ENCODE measurements at regions not wholly inside any gene's neighbourhood (a gene's known extent, or its start where the extent isn't known, plus 50 kb on each side); places are given as distances from the start of the nearest gene placed in this dataset.

GRCh38 chr14:101406921-101407320, 154.4 kb upstream of the DIO3 start:
- CTCF ChIA-PET = no interaction called here
- BruUV-seq (replicated peaks) = no TSS peak
- RAD21 ChIA-PET (ENCODE audit: low non-redundant PET in 1 of 2, low total read pairs in 2 of 2, uncharacterized antibody in 2 of 2, unreplicated experiment in 2 of 2) = no interaction called here

DNA sequence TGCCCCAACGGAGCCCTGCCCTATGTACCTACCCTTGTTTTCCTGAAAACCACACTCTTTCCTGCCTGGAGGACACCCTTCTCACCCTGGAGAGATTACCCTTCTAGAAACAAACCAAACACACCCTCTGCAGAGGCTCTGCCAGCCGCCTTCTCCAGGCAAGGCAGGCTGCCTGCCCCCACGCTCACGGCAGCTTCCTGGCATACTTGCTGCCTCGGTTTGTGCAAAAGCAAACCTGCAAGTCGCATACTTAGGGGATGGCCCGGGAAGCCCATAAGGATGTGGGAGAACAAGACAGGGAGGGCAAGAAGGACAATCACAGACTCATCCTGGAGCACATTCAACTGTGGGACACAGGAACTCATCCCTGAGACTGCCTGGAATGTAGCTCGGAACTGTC, 154.0 kb upstream of the DIO3 start:
- BruUV-seq (replicated peaks) = no TSS peak
- no peaks in the 10 kb centered on the region for H3K27me3 ChIP-seq (ENCODE audit: insufficient read depth, low read length)
- H3K9me2 ChIP-seq (ENCODE audit: insufficient read depth) = no peaks in the 10 kb centered on the region
- ATAC-seq (no peak), DNase-seq (ENCODE audit: low read depth, low spot score) (no peak)
- no peaks in the 10 kb centered on the region for H3K79me2 ChIP-seq (ENCODE audit: insufficient read depth, low read length)
- POLR2A ChIA-PET = no interaction called here
- no peak overlapping the region for H3K9ac ChIP-seq (ENCODE audit: low read length)
- CTCF ChIA-PET = no interaction called here
- no peaks in the 10 kb centered on the region for H3K36me3 ChIP-seq (ENCODE audit: control insufficient read depth in 1 of 2, insufficient read depth in 2 of 2, low read length in 2 of 2)
- no peak overlapping the region for H2AFZ ChIP-seq (ENCODE audit: low read depth, low read length, poor library complexity, severe bottlenecking)
- no peak overlapping the region for H3K27ac ChIP-seq (ENCODE audit: low read depth, low read length)
- no peak overlapping the region for H3K4me3 ChIP-seq (replicated peaks in 1 of 2; ENCODE audit: low read depth in 1 of 2, low read length in 2 of 2)
- TF ChIP-seq ZFX (IDR thresholded peaks at IDR 0.05) (no peak), RAD21 (IDR thresholded peaks at IDR 0.05; ENCODE audit: low read depth) (no peak), JUND (IDR thresholded peaks at IDR 0.05) (no peak), SIN3A (IDR thresholded peaks at IDR 0.05; ENCODE audit: low read depth) (no peak), ZBTB33 (IDR thresholded peaks at IDR 0.05; ENCODE audit: extremely low read depth, insufficient replicate concordance, low read length) (no peak), SP1 (IDR thresholded peaks at IDR 0.05; ENCODE audit: low read depth) (no peak), POLR2A (IDR thresholded peaks at IDR 0.05; ENCODE audit: borderline replicate concordance, extremely low read depth, insufficient read depth, insufficient read length) (no peak)
- peaks cover 2 to 14% of the 10 kb centered on the region in 2 experiments; a peak in 3 of 4 replicates for H3K4me1 ChIP-seq (ENCODE audit: control insufficient read depth in 1 of 2, insufficient read depth in 2 of 2, low read length in 2 of 2)
- H3K9me3 ChIP-seq (ENCODE audit: control insufficient read depth in 1 of 2, insufficient read depth in 1 of 2, low read depth in 1 of 2, low read length in 2 of 2) = no peaks in the 10 kb centered on the region
- intact Hi-C loops (cut with micrococcal nuclease) = no loop called here
- no peaks in the 10 kb centered on the region for H4K20me1 ChIP-seq (ENCODE audit: insufficient read depth)
- no peak overlapping the region for H3K4me2 ChIP-seq (ENCODE audit: low read length)
- RAD21 ChIA-PET (ENCODE audit: low non-redundant PET in 1 of 2, low total read pairs in 2 of 2, uncharacterized antibody in 2 of 2, unreplicated experiment in 2 of 2) = no interaction called here

More at GRCh38 chr14:101406921-101407320, 154.4 kb upstream of the DIO3 start:
- intact Hi-C loops (cut with micrococcal nuclease) = no loop called here
- H3K9me3 ChIP-seq (ENCODE audit: control insufficient read depth in 1 of 2, insufficient read depth in 1 of 2, low read depth in 1 of 2, low read length in 2 of 2) = no peaks in the 10 kb centered on the region
- peaks cover 0 to 9% of the 10 kb centered on the region in 2 experiments; a peak in 1 of 4 replicates for H3K4me1 ChIP-seq (ENCODE audit: control insufficient read depth in 1 of 2, insufficient read depth in 2 of 2, low read length in 2 of 2)
- H3K4me3 ChIP-seq (replicated peaks in 1 of 2; ENCODE audit: low read depth in 1 of 2, low read length in 2 of 2) = no peak overlapping the region
- no peak overlapping the region for H3K9ac ChIP-seq (ENCODE audit: low read length)
- no peak overlapping the region for H3K4me2 ChIP-seq (ENCODE audit: low read length)
- TF ChIP-seq ATF3 (IDR thresholded peaks at IDR 0.05) (no peak), YY1 (IDR thresholded peaks at IDR 0.05; ENCODE audit: extremely low read depth, insufficient replicate concordance, low read depth, low read length) (no peak), TCF7L2 (IDR thresholded peaks at IDR 0.05; ENCODE audit: borderline replicate concordance, extremely low read depth, insufficient read depth, insufficient read length) (no peak), POLR2AphosphoS5 (IDR thresholded peaks at IDR 0.05; ENCODE audit: low read depth, low read length) (no peak)
- TF ChIP-seq, protein P1, sequence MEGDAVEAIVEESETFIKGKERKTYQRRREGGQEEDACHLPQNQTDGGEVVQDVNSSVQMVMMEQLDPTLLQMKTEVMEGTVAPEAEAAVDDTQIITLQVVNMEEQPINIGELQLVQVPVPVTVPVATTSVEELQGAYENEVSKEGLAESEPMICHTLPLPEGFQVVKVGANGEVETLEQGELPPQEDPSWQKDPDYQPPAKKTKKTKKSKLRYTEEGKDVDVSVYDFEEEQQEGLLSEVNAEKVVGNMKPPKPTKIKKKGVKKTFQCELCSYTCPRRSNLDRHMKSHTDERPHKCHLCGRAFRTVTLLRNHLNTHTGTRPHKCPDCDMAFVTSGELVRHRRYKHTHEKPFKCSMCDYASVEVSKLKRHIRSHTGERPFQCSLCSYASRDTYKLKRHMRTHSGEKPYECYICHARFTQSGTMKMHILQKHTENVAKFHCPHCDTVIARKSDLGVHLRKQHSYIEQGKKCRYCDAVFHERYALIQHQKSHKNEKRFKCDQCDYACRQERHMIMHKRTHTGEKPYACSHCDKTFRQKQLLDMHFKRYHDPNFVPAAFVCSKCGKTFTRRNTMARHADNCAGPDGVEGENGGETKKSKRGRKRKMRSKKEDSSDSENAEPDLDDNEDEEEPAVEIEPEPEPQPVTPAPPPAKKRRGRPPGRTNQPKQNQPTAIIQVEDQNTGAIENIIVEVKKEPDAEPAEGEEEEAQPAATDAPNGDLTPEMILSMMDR (IDR thresholded peaks at IDR 0.05 in 2 of 3, conservative IDR thresholded peaks at IDR 0.05 in 1 of 3; ENCODE audit: borderline replicate concordance in 1 of 3, insufficient read depth in 1 of 3, low read depth in 2 of 3, low read length in 2 of 3) = no peak
- no peak overlapping the region for H3K27ac ChIP-seq (ENCODE audit: low read depth, low read length)
- no peaks in the 10 kb centered on the region for H4K20me1 ChIP-seq (ENCODE audit: insufficient read depth)
- DNase-seq (ENCODE audit: low read depth, low spot score) (no peak), ATAC-seq (no peak)
- no peaks in the 10 kb centered on the region for H3K27me3 ChIP-seq (ENCODE audit: insufficient read depth, low read length)
- H3K79me2 ChIP-seq (ENCODE audit: insufficient read depth, low read length) = no peaks in the 10 kb centered on the region
- H3K36me3 ChIP-seq (ENCODE audit: control insufficient read depth in 1 of 2, insufficient read depth in 2 of 2, low read length in 2 of 2) = no peaks in the 10 kb centered on the region
- no peaks in the 10 kb centered on the region for H3K9me2 ChIP-seq (ENCODE audit: insufficient read depth)
- POLR2A ChIA-PET = no interaction called here
- H2AFZ ChIP-seq (ENCODE audit: low read depth, low read length, poor library complexity, severe bottlenecking) = no peak overlapping the region
